ENCODE measurements at regions not wholly inside any gene's neighbourhood (a gene's known extent, or its start where the extent isn't known, plus 50 kb on each side); places are given as distances from the start of the nearest gene placed in this dataset.

DNA sequence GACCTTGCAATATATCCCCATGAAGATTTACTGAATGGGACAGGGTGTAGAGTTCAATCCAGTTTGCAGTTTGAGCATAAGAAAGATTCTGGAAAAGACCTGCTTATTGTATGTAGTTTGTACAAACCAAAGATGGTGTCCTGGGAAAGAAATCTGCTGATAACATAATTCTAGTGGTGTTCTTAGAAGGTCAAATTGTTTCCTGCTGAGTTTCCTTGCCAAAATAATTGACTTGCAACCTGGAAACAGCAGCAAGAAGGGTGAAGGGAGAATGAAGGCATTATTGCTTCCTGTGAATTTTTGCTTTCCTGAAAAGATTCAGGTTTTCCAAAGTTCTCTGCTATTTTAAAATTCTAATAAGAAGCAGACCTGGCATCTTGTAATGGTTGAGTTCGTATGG is 222.9 kb downstream of the KIF20B start:
- TF ChIP-seq, protein P1, sequence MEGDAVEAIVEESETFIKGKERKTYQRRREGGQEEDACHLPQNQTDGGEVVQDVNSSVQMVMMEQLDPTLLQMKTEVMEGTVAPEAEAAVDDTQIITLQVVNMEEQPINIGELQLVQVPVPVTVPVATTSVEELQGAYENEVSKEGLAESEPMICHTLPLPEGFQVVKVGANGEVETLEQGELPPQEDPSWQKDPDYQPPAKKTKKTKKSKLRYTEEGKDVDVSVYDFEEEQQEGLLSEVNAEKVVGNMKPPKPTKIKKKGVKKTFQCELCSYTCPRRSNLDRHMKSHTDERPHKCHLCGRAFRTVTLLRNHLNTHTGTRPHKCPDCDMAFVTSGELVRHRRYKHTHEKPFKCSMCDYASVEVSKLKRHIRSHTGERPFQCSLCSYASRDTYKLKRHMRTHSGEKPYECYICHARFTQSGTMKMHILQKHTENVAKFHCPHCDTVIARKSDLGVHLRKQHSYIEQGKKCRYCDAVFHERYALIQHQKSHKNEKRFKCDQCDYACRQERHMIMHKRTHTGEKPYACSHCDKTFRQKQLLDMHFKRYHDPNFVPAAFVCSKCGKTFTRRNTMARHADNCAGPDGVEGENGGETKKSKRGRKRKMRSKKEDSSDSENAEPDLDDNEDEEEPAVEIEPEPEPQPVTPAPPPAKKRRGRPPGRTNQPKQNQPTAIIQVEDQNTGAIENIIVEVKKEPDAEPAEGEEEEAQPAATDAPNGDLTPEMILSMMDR (conservative IDR thresholded peaks at IDR 0.05; ENCODE audit: low read length) = no peak
- no peak for TF ChIP-seq EZH2phosphoT487 (IDR thresholded peaks at IDR 0.05; ENCODE audit: borderline replicate concordance, low read depth, low read length)

Measured in OCI-LY7 (cell line).